RWPE1 (cell line): ENCODE measurements at regions not wholly inside any gene's neighbourhood (a gene's known extent, or its start where the extent isn't known, plus 50 kb on each side); places are given as distances from the start of the nearest gene placed in this dataset.
A peak's percentile ranks its signal among the peaks of the same experiment; 100 is the strongest.
"Not testable (repeated sequence)": the region's sequence is repeated elsewhere in the genome, so short reads cannot be mapped to it uniquely, and the experiment has no call there.

Source experiments
- CTCF ChIA-PET: fragments of 350-600 bp; sonication (Branson Sonifier 250); formaldehyde crosslinking; extraction: SDS; loops from one replicate; lab custom pipeline; 2021; lab: Yijun Ruan, JAX
- POLR2A ChIA-PET: fragments of 400-600 bp; formaldehyde crosslinking; extraction: SDS; loops from one replicate; lab custom pipeline; 2020; ENCODE audit warnings: antibody characterized with exemption; ENCODE audit not compliant: low non-redundant PET; lab: Yijun Ruan, JAX
- DNase-seq: peaks from one replicate; pipeline ENCODE4 v3.0.0; 2012; ENCODE audit warnings: low spot score
- H3K27ac ChIP-seq: fragments of 450-650 bp; 2 replicates; pipeline ENCODE4 v1.5.1; 2017
- CTCF ChIP-seq: fragments of 450-650 bp; conservative IDR thresholded peaks from 2 replicates; pipeline ENCODE4 v1.5.1; 2017; ENCODE audit warnings: low read depth, mild to moderate bottlenecking

GRCh38 chr15:22240403-22240802 is 160.1 kb downstream of the OR4M2 start:
- no peak for DNase-seq
- CTCF ChIA-PET, result no interaction called here
- POLR2A ChIA-PET, result no interaction called here
- no peak for TF ChIP-seq CTCF
- peak overlapping the region; percentile 42; the same call in 1 of the 2 replicates for H3K27ac ChIP-seq

GRCh38 chr15:22240986-22241385 is 160.7 kb downstream of the OR4M2 start:
- peak overlapping the region; percentile 42 for H3K27ac ChIP-seq
- TF ChIP-seq CTCF, result no peak
- ChIA-PET CTCF (interaction anchor here (0.6 kb wide), 1 partner anchor 981 kb away, joined by 4 read pairs; no protein-coding TSS in a partner anchor), POLR2A (no interaction called here)
- DNase-seq, result no peak

- peak overlapping the region; percentile 42; the same call in 1 of the 2 replicates for H3K27ac ChIP-seq
- no peak for TF ChIP-seq CTCF
- CTCF ChIA-PET, result interaction anchor here (0.6 kb wide), 1 partner anchor 981 kb away, joined by 4 read pairs; no protein-coding TSS in a partner anchor
- POLR2A ChIA-PET, result no interaction called here
- no peak for DNase-seq
Measured at GRCh38 chr15:22241451-22241850, 161.1 kb downstream of the OR4M2 start.

GRCh38 chr15:22242311-22242710 is 162.0 kb downstream of the OR4M2 start:
- POLR2A ChIA-PET, DNase-seq, H3K27ac ChIP-seq, CTCF ChIA-PET: not testable (repeated sequence)

GRCh38 chr15:22243440-22244130 is 163.3 kb downstream of the OR4M2 start:
- no peak for TF ChIP-seq CTCF
- ChIA-PET POLR2A (no interaction called here), CTCF (no interaction called here)
- DNase-seq, result no peak
- H3K27ac ChIP-seq, result no peak overlapping the region

- POLR2A ChIA-PET, CTCF ChIA-PET, DNase-seq, H3K27ac ChIP-seq: not testable (repeated sequence)
Measured at GRCh38 chr15:22249511-22249910, 169.2 kb downstream of the OR4M2 start.

- CTCF ChIA-PET, POLR2A ChIA-PET, DNase-seq, H3K27ac ChIP-seq: not testable (repeated sequence)
Measured at GRCh38 chr15:22250501-22251290, 170.4 kb downstream of the OR4M2 start.

- ChIA-PET CTCF (no interaction called here), POLR2A (no interaction called here)
- no peak for DNase-seq
- no peak overlapping the region for H3K27ac ChIP-seq
- TF ChIP-seq CTCF, result no peak
Measured at GRCh38 chr15:22251422-22251821, 171.1 kb downstream of the OR4M2 start.

GRCh38 chr15:22252047-22252446 is 171.7 kb downstream of the OR4M2 start:
- H3K27ac ChIP-seq, POLR2A ChIA-PET, CTCF ChIA-PET, DNase-seq: not testable (repeated sequence)

- DNase-seq, CTCF ChIA-PET, H3K27ac ChIP-seq, POLR2A ChIA-PET: not testable (repeated sequence)
Measured at GRCh38 chr15:22252521-22252920, 172.2 kb downstream of the OR4M2 start.
